Mesendoderm (in vitro differentiated cells): ENCODE measurements at regions not wholly inside any gene's neighbourhood (a gene's known extent, or its start where the extent isn't known, plus 50 kb on each side); places are given as distances from the start of the nearest gene placed in this dataset.
A peak's percentile ranks its signal among the peaks of the same experiment; 100 is the strongest.
"Not testable (repeated sequence)": the region's sequence is repeated elsewhere in the genome, so short reads cannot be mapped to it uniquely, and the experiment has no call there.

Experiments used
- DNase-seq: peaks from one replicate; pipeline ENCODE4 v3.0.0; 2013
- H2AK5ac ChIP-seq: 2 replicates; pipeline ENCODE4 v1.6.1; 2013; ENCODE audit warnings: low read length, inconsistent platforms
- H2BK120ac ChIP-seq: 2 replicates; pipeline ENCODE4 v1.6.1; 2013; ENCODE audit warnings: low read depth, mild to moderate bottlenecking, low read length, moderate library complexity, mixed read lengths
- H2BK15ac ChIP-seq: replicated peaks from 2 replicates; pipeline ENCODE4 v1.6.1; 2013; ENCODE audit warnings: low read depth, mild to moderate bottlenecking, moderate library complexity
- H2BK5ac ChIP-seq: 2 replicates; pipeline ENCODE4 v1.6.1; 2013; ENCODE audit warnings: low read length, inconsistent platforms
- H3K18ac ChIP-seq: 2 replicates; pipeline ENCODE4 v1.6.1; 2013; ENCODE audit warnings: mild to moderate bottlenecking, low read length, mixed read lengths
- H3K23ac ChIP-seq: one replicate; pipeline ENCODE4 v1.6.1; 2013; ENCODE audit warnings: low read length
- H3K27ac ChIP-seq: 2 replicates; pipeline ENCODE4 v1.5.1; 2013; ENCODE audit warnings: low read depth, mild to moderate bottlenecking, inconsistent platforms, low read length, moderate library complexity
- H3K27me3 ChIP-seq: 2 replicates; pipeline ENCODE4 v1.6.1; 2013; ENCODE audit warnings: low read length, control low read depth, mild to moderate bottlenecking, inconsistent platforms; ENCODE audit not compliant: insufficient read depth, poor library complexity
- H3K36me3 ChIP-seq: 2 replicates; pipeline ENCODE4 v1.6.1; 2013; ENCODE audit warnings: low read length, inconsistent platforms; ENCODE audit not compliant: control insufficient read depth, insufficient read depth
- H3K4ac ChIP-seq: one replicate; pipeline ENCODE4 v1.6.1; 2013; ENCODE audit warnings: low read depth, mild to moderate bottlenecking, low read length, moderate library complexity
- H3K4me1 ChIP-seq: 2 replicates; pipeline ENCODE4 v1.6.1; 2013; ENCODE audit warnings: low read depth, low read length, inconsistent platforms; ENCODE audit not compliant: control insufficient read depth
- H3K4me2 ChIP-seq: 2 replicates; pipeline ENCODE4 v1.6.1; 2013; ENCODE audit warnings: low read length
- H3K4me3 ChIP-seq: 2 replicates; pipeline ENCODE4 v1.5.1; 2013; ENCODE audit warnings: mild to moderate bottlenecking, low read length
- H3K56ac ChIP-seq: one replicate; pipeline ENCODE4 v1.6.1; 2013; ENCODE audit warnings: low read length
- H3K79me1 ChIP-seq: 2 replicates; pipeline ENCODE4 v1.6.1; 2013; ENCODE audit warnings: low read length, inconsistent platforms
- H3K79me2 ChIP-seq: 2 replicates; pipeline ENCODE4 v1.6.1; 2013; ENCODE audit warnings: mild to moderate bottlenecking, low read length; ENCODE audit not compliant: control insufficient read depth, insufficient read depth
- H3K9ac ChIP-seq: 2 replicates; pipeline ENCODE4 v1.6.1; 2013; ENCODE audit warnings: low read length, inconsistent platforms
- H4K5ac ChIP-seq: one replicate; pipeline ENCODE4 v1.6.1; 2013; ENCODE audit warnings: low read length
- H4K8ac ChIP-seq: one replicate; pipeline ENCODE4 v1.6.1; 2013; ENCODE audit warnings: low read depth, mild to moderate bottlenecking, control low read depth, low read length, moderate library complexity
- WGBS: extraction: QIAGEN DNeasy Blood & Tissue Kit; methylation state at CpG from one replicate; pipeline ENCODE4 v1.1.7; 2013; ENCODE audit warnings: low lambda C conversion rate, missing lambda C conversion rate; ENCODE audit not compliant: insufficient coverage; ENCODE audit errors: extremely low coverage; 5-methylcytosine and 5-hydroxymethylcytosine counted together

DNA sequence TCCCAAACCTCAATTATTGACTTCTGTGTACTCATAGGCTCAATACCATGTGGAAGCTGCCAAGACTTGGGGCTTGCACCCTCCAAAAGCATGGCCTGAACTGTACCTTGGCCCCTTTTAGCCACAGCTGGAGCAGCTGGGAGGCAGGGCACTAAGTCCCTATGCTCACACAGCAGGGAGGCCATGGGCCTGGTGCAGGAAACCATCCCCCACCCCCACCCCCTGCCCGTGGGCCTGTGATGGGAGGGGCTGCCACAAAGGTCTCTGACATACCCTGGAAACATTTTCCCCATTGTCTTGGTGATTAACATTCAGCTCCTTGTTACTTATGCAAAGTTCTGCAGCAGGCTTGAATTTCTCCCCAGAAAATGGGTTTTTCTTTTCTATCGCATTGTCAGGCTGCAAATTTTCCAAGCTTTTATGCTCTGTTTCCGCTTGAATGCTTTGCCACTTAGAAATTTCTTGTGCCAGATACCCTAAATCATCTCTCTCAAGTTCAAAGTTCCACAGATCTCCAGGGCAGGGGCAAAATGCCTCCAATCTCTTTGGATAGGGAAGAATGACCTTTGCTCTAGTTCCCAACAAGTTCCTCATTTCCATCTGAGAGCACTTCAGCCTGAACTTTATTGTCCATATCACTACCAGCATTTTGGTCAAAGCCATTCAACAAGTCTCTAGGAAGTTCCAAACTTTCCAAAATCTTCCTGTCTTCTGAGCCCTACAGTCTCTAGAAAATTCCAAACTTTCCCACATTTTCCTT is 141.8 kb downstream of the AHR start:
- H3K9ac ChIP-seq, H3K4me1 ChIP-seq, H3K56ac ChIP-seq, H3K36me3 ChIP-seq, H2BK15ac ChIP-seq, H2AK5ac ChIP-seq, H3K4me2 ChIP-seq, H3K79me2 ChIP-seq, H2BK5ac ChIP-seq, H3K4ac ChIP-seq, H4K8ac ChIP-seq, H3K27me3 ChIP-seq, H2BK120ac ChIP-seq, H3K4me3 ChIP-seq, H3K18ac ChIP-seq, H4K5ac ChIP-seq, H3K23ac ChIP-seq, H3K27ac ChIP-seq, H3K79me1 ChIP-seq: not testable (repeated sequence)
- WGBS = no CpG with 5 or more reads among the region's 3 CpGs
- DNase-seq = peak; percentile 19

DNA sequence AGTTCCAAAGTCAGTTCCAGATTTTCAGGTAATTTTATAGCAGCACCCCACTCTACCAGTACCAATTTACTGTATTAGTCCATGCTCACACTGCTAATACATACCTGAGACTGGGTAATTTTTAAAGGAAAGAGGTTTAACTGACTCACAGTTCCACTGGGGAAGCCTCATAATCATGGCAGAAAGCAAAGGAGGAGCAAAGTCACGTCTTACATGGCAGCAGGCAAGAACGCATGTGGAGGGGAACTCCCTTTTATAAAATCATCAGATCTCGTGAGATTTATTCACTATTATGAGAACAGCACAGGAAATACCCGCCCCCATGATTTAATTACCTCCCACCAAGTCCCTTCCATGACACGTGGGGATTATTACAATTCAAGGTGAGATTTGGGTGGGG is 142.4 kb downstream of the AHR start:
- Histone ChIP-seq H3K4me2 (no peak overlapping the region), H3K18ac (no peak overlapping the region), H4K8ac (no peak overlapping the region), H3K9ac (no peak overlapping the region), H3K36me3 (no peaks in the 10 kb centered on the region), H3K4me1 (no peaks in the 10 kb centered on the region), H3K79me2 (no peaks in the 10 kb centered on the region), H2BK120ac (peak overlapping the region; percentile 54), H3K79me1 (no peaks in the 10 kb centered on the region), H3K23ac (no peak overlapping the region), H2BK5ac (no peak overlapping the region), H3K4me3 (no peak overlapping the region), H2AK5ac (no peak overlapping the region), H3K27me3 (no peaks in the 10 kb centered on the region), H3K56ac (no peak overlapping the region), H3K27ac (no peak overlapping the region), H4K5ac (no peak overlapping the region), H2BK15ac (no peak overlapping the region), H3K4ac (no peak overlapping the region)
- DNase-seq = no peak
- WGBS = no CpG with 5 or more reads among the region's 5 CpGs

DNA sequence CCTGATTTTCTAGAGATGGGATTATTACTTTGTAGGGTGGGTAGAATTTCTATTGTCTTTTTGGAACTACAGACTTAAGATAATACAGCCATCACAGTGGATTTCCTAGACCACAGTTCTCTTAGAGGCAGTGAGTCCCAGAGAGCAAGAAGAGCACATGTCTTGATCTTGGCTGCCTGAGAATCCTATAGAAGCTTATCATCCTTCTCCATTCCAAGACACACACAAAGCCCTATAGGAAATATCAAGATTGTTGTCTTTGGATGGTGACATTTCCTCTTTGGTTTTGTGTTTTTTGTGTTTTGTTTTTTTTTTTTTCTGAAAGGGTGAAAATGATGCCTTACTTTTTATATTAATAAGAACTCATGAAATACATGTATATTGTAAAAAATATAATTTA is 143.1 kb downstream of the AHR start:
- H3K18ac ChIP-seq = no peak overlapping the region
- H2BK15ac ChIP-seq = no peak overlapping the region
- H2BK5ac ChIP-seq = no peak overlapping the region
- no peak overlapping the region for H2AK5ac ChIP-seq
- no peak overlapping the region for H3K4ac ChIP-seq
- H3K56ac ChIP-seq = no peak overlapping the region
- no peaks in the 10 kb centered on the region for H3K36me3 ChIP-seq
- no peak overlapping the region for H3K4me2 ChIP-seq
- H3K4me3 ChIP-seq = no peak overlapping the region
- no peak overlapping the region for H4K5ac ChIP-seq
- H3K79me2 ChIP-seq = no peaks in the 10 kb centered on the region
- no peak for DNase-seq
- H3K79me1 ChIP-seq = no peaks in the 10 kb centered on the region
- H4K8ac ChIP-seq = no peak overlapping the region
- H3K27me3 ChIP-seq = no peaks in the 10 kb centered on the region
- H3K27ac ChIP-seq = no peak overlapping the region
- H3K4me1 ChIP-seq = no peaks in the 10 kb centered on the region
- no peak overlapping the region for H3K23ac ChIP-seq
- no peak overlapping the region for H2BK120ac ChIP-seq
- H3K9ac ChIP-seq = no peak overlapping the region

DNA sequence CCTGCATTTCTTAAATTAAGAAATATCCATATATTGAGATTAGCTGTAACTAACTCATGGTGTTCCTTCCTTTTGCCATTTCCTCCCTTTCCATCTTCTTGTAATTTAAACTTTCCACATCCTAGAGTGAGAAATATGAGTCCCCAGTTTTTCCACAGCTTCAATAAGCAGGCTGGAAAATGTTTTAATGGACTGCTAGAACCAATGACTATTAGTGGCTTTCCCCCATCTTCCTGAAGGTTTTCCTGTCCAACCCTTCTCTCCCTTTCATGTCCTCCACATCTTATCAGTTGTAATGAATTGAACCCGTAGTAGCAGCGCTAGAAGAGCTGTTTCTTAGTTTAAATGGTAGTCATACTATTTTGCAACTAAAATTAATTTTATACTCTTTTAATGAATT is 145.7 kb downstream of the AHR start:
- no peak for DNase-seq
- Histone ChIP-seq H3K36me3 (no peaks in the 10 kb centered on the region), H4K8ac (no peak overlapping the region), H4K5ac (no peak overlapping the region), H3K27ac (no peak overlapping the region), H3K4me3 (no peak overlapping the region), H2BK5ac (no peak overlapping the region), H3K9ac (no peak overlapping the region), H2BK15ac (no peak overlapping the region), H3K56ac (no peak overlapping the region), H3K4me2 (no peak overlapping the region), H3K23ac (no peak overlapping the region), H2BK120ac (no peak overlapping the region), H3K79me2 (no peaks in the 10 kb centered on the region), H3K27me3 (no peaks in the 10 kb centered on the region), H3K4ac (no peak overlapping the region), H3K18ac (no peak overlapping the region), H3K4me1 (no peaks in the 10 kb centered on the region), H2AK5ac (no peak overlapping the region), H3K79me1 (no peaks in the 10 kb centered on the region)
- WGBS = no CpG with 5 or more reads among the region's 2 CpGs

GRCh38 chr7:17444673-17445072 is 146.2 kb downstream of the AHR start:
- Histone ChIP-seq H3K4me1 (no peaks in the 10 kb centered on the region), H2BK15ac (no peak overlapping the region), H3K4me3 (no peak overlapping the region), H4K8ac (no peak overlapping the region), H3K36me3 (no peaks in the 10 kb centered on the region), H2BK120ac (no peak overlapping the region), H3K9ac (no peak overlapping the region), H3K27me3 (no peaks in the 10 kb centered on the region), H3K27ac (no peak overlapping the region), H3K79me2 (no peaks in the 10 kb centered on the region), H3K79me1 (no peaks in the 10 kb centered on the region), H4K5ac (no peak overlapping the region), H3K4me2 (no peak overlapping the region), H3K56ac (no peak overlapping the region), H2BK5ac (no peak overlapping the region), H3K23ac (no peak overlapping the region), H3K18ac (no peak overlapping the region), H2AK5ac (no peak overlapping the region), H3K4ac (no peak overlapping the region)
- WGBS = no CpG with 5 or more reads among the region's 1 CpG
- peak; percentile 16 for DNase-seq

DNA sequence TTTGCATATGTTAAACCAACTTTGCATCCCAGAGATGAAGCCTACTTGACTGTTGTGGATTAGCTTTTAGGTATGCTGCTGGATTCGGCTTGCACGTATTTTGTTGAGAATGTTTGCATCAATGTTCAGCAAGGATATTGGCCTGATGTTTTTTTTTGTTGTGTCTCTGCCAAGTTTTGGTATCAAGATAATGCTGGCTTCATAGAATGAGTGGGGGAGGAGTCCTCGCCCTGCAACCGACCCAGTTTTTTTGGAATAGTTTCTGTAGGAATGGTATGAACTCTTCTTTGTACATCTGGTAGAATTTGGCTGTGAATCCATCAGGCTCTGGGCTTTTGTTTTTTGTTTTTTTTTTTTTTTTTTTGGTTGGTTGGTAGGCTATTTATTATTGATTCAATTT is 147.9 kb downstream of the AHR start:
- Histone ChIP-seq H3K4me3 (no peak overlapping the region), H3K23ac (no peak overlapping the region), H2BK5ac (no peak overlapping the region), H3K18ac (no peak overlapping the region), H2BK15ac (no peak overlapping the region), H3K36me3 (no peaks in the 10 kb centered on the region), H3K9ac (no peak overlapping the region), H3K56ac (no peak overlapping the region), H3K4me2 (no peak overlapping the region), H2AK5ac (no peak overlapping the region), H4K5ac (no peak overlapping the region), H3K79me2 (no peaks in the 10 kb centered on the region), H3K4me1 (no peaks in the 10 kb centered on the region), H3K27me3 (no peaks in the 10 kb centered on the region), H3K27ac (no peak overlapping the region), H3K4ac (no peak overlapping the region), H2BK120ac (no peak overlapping the region), H3K79me1 (no peaks in the 10 kb centered on the region), H4K8ac (no peak overlapping the region)
- DNase-seq = no peak
- WGBS = no CpG with 5 or more reads among the region's 4 CpGs
